ENCODE measurements at regions not wholly inside any gene's neighbourhood (a gene's known extent, or its start where the extent isn't known, plus 50 kb on each side); places are given as distances from the start of the nearest gene placed in this dataset.
"Not testable (repeated sequence)": the region's sequence is repeated elsewhere in the genome, so short reads cannot be mapped to it uniquely, and the experiment has no call there.

DNA sequence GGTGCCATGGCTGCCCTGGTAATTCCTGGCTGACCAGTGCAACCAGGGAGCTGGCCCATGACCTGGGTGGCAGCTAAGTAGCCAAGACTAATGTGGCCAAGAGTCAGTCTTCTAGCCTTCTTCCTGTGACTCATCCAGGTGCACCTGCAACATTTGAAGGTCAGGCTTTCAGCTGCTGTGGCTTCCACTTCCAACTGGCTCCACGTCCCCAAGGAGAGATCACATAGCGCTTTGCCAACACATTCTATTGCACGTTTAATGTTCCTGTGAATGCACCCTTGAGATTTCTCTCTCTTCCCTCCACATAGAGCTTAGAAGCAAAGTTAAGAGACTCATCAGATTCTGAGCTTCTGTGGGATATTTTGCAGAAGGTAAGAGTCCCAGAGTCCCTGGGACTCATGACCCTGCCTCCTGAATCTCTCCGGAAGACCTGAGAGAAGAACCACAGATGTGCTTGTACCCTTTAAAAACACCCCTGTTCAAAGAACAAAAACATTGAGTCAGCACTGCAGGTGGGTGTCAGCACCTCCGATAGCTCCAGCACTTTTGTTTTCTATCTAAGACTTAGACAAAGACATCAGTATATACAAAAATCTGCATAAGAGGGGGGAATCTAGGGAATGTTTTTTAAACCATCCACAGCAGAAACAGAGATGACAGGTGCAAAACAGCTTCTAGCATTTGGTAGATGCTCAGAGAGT is 88.5 kb upstream of the DRD5 start:
- TF ChIP-seq POLR2A (IDR thresholded peaks at IDR 0.05; ENCODE audit: low read depth, low read length); POLR2AphosphoS5 (IDR thresholded peaks at IDR 0.05; ENCODE audit: low read depth, low read length); TAF1 (IDR thresholded peaks at IDR 0.05; ENCODE audit: borderline replicate concordance, low read depth, low read length): not testable (repeated sequence)

All from GM12892 (cell line).